ENCODE measurements at regions not wholly inside any gene's neighbourhood (a gene's known extent, or its start where the extent isn't known, plus 50 kb on each side); places are given as distances from the start of the nearest gene placed in this dataset.

- TF ChIP-seq YY1 (IDR thresholded peaks at IDR 0.05; ENCODE audit: insufficient read depth, insufficient read length), result no peak
- TF ChIP-seq SUZ12 (IDR thresholded peaks at IDR 0.05; ENCODE audit: extremely low read depth, insufficient read depth, insufficient read length), result no peak
- TF ChIP-seq ZNF274 (IDR thresholded peaks at IDR 0.05; ENCODE audit: low read depth, low read length), result no peak
Measured at GRCh38 chr4:129223945-129224344, 128.0 kb downstream of the C4orf33 start.
